Uterus (tissue), 3 donors: ENCODE measurements at regions not wholly inside any gene's neighbourhood (a gene's known extent, or its start where the extent isn't known, plus 50 kb on each side); places are given as distances from the start of the nearest gene placed in this dataset.

Source experiments
- DNase-seq, 2 donors: peaks; one replicate each; pipeline ENCODE4 v3.0.0-alpha.2; 2019 to 2020
- H3K27ac ChIP-seq, 2 donors: fragments of 200-600 bp; sonication (generic); 1 replicate in 1 of 2; 2 replicates in 1 of 2; pipeline ENCODE4 v1.5.1; 2016 to 2018
- H3K27me3 ChIP-seq, 2 donors: fragments of 200-600 bp; sonication (generic); one replicate each; pipeline ENCODE4 v1.5.1; 2018 to 2019; ENCODE audit warnings: control low read depth in 1 of 2
- H3K36me3 ChIP-seq, 2 donors: fragments of 200-600 bp; sonication (generic); one replicate each; pipeline ENCODE4 v1.5.1; 2019; ENCODE audit warnings: control low read depth in 1 of 2
- H3K4me1 ChIP-seq, 2 donors: fragments of 200-600 bp; sonication (generic); one replicate each; pipeline ENCODE4 v1.5.1; 2018 to 2019; ENCODE audit warnings: control low read depth in 1 of 2
- H3K4me3 ChIP-seq, 2 donors: fragments of 200-600 bp; sonication (generic); 1 replicate in 1 of 2; 2 replicates in 1 of 2; pipeline ENCODE4 v1.5.1; 2018 to 2019; ENCODE audit warnings: mild to moderate bottlenecking in 1 of 2
- H3K9me3 ChIP-seq, 2 donors: fragments of 200-600 bp; sonication (generic); one replicate each; pipeline ENCODE4 v1.5.1; 2019; ENCODE audit warnings: control low read depth in 1 of 2
- POLR2A ChIP-seq, 2 donors: fragments of 450-650 bp; IDR thresholded peaks; one replicate each; pipeline ENCODE4 v1.6.1; 2016; ENCODE audit warnings: antibody characterized with exemption in 2 of 2, mild to moderate bottlenecking in 1 of 2, moderate library complexity in 1 of 2
- intact Hi-C: fragments of 100-400 bp; cut with DNase I; formaldehyde crosslinking; loops from one replicate; pipeline ENCODE4 v1.15.1; 2023; ENCODE audit warnings: low total_unique reads
- TF ChIP-seq, protein P1 (sequence below), 4 experiments: fragments of 200-600 bp in 2 of 4; fragments of 450-650 bp in 2 of 4; sonication (generic) in 2 of 4; IDR thresholded peaks; one replicate each; pipeline ENCODE4 v1.5.1; 2016 to 2019; ENCODE audit warnings: antibody characterized with exemption in 4 of 4, mild to moderate bottlenecking in 2 of 4, moderate library complexity in 1 of 4
- donor health status: DM: yes; HTN: yes; CAD: no.

DNA sequence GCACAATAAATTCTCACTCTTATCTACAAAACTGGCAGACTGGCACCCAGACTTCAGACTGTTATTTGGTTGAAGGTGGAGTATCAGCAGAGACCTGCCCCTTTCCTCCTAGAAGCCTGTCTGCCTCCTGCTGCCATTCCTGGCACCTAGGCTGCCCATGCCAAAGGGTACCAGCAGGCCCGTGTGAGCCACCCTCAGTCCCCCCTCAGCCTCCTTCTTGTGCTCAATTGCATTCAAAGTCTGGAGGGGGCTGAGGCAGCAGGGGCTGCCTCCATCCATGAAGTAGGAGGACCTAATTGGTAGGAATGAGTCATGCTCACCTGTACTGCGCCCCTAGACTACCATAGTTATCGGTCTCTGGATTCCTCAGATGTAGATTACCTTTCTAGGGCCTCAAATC, 440.9 kb upstream of the GRM3 start:
- Histone ChIP-seq H3K27ac (no peak overlapping the region), H3K36me3 (no peaks in the 10 kb centered on the region), H3K9me3 (no peaks in the 10 kb centered on the region), H3K4me3 (no peak overlapping the region), H3K27me3 (no peaks in the 10 kb centered on the region), H3K4me1 (no peaks in the 10 kb centered on the region)
- intact Hi-C loops: no loop called here
- DNase-seq: no peak
- TF ChIP-seq POLR2A (IDR thresholded peaks at IDR 0.05): no peak
- TF ChIP-seq, protein P1, sequence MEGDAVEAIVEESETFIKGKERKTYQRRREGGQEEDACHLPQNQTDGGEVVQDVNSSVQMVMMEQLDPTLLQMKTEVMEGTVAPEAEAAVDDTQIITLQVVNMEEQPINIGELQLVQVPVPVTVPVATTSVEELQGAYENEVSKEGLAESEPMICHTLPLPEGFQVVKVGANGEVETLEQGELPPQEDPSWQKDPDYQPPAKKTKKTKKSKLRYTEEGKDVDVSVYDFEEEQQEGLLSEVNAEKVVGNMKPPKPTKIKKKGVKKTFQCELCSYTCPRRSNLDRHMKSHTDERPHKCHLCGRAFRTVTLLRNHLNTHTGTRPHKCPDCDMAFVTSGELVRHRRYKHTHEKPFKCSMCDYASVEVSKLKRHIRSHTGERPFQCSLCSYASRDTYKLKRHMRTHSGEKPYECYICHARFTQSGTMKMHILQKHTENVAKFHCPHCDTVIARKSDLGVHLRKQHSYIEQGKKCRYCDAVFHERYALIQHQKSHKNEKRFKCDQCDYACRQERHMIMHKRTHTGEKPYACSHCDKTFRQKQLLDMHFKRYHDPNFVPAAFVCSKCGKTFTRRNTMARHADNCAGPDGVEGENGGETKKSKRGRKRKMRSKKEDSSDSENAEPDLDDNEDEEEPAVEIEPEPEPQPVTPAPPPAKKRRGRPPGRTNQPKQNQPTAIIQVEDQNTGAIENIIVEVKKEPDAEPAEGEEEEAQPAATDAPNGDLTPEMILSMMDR (IDR thresholded peaks at IDR 0.05): no peak

GRCh38 chr7:86201767-86202166, 441.9 kb upstream of the GRM3 start:
- Histone ChIP-seq H3K27ac (no peak overlapping the region), H3K4me3 (no peak overlapping the region), H3K4me1 (no peaks in the 10 kb centered on the region), H3K9me3 (no peaks in the 10 kb centered on the region), H3K36me3 (no peaks in the 10 kb centered on the region), H3K27me3 (no peaks in the 10 kb centered on the region)
- intact Hi-C loops: no loop called here
- TF ChIP-seq POLR2A (IDR thresholded peaks at IDR 0.05): no peak
- TF ChIP-seq, protein P1 (IDR thresholded peaks at IDR 0.05): no peak
- DNase-seq: no peak

- Histone ChIP-seq H3K9me3 (no peaks in the 10 kb centered on the region), H3K36me3 (no peaks in the 10 kb centered on the region), H3K4me1 (no peaks in the 10 kb centered on the region), H3K27ac (no peak overlapping the region), H3K27me3 (no peaks in the 10 kb centered on the region), H3K4me3 (no peak overlapping the region)
- no peak for DNase-seq
- TF ChIP-seq, protein P1 (IDR thresholded peaks at IDR 0.05): no peak
- no peak for TF ChIP-seq POLR2A (IDR thresholded peaks at IDR 0.05)
- intact Hi-C loops: no loop called here
Measured at GRCh38 chr7:86199881-86200614, 443.7 kb upstream of the GRM3 start.

DNA sequence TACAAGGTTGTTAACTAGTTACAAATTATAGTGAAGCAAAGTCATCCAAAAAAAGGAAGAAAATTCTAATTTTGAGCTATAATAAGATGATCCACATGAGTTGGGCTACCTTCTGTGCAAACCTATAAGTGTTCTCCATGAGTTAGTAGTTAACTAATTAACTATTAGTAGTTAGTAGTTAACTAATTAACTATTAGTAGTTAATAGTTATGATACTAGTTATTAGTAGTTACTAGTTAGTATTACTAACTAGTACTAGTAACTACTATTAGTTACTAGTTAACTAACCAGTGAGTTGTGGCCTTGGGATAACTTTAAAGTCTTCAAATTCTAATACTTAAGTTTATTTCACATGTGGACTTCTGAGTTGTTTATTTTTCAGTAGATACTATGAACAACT, 453.4 kb upstream of the GRM3 start:
- Histone ChIP-seq H3K9me3 (no peaks in the 10 kb centered on the region), H3K4me3 (no peak overlapping the region), H3K27me3 (no peaks in the 10 kb centered on the region), H3K4me1 (no peaks in the 10 kb centered on the region), H3K27ac (no peak overlapping the region), H3K36me3 (no peaks in the 10 kb centered on the region)
- intact Hi-C loops: no loop called here
- no peak for DNase-seq
- no peak for TF ChIP-seq POLR2A (IDR thresholded peaks at IDR 0.05)
- TF ChIP-seq, protein P1 (IDR thresholded peaks at IDR 0.05): no peak

- intact Hi-C loops: no loop called here
- H3K27me3 ChIP-seq: no peaks in the 10 kb centered on the region
- no peaks in the 10 kb centered on the region for H3K9me3 ChIP-seq
- H3K4me1 ChIP-seq: no peaks in the 10 kb centered on the region
- H3K4me3 ChIP-seq: no peak overlapping the region
- TF ChIP-seq, protein P1 (IDR thresholded peaks at IDR 0.05): no peak
- no peak for TF ChIP-seq POLR2A (IDR thresholded peaks at IDR 0.05)
- DNase-seq: no peak
- no peak overlapping the region for H3K27ac ChIP-seq
- no peaks in the 10 kb centered on the region for H3K36me3 ChIP-seq
Measured at GRCh38 chr7:86181474-86181873, 462.2 kb upstream of the GRM3 start.
